ENCODE measurements at regions not wholly inside any gene's neighbourhood (a gene's known extent, or its start where the extent isn't known, plus 50 kb on each side); places are given as distances from the start of the nearest gene placed in this dataset.

- Histone ChIP-seq H3K9me3 (peaks cover 14% of the 10 kb centered on the region), H3K27ac (no peak overlapping the region), H3K36me3 (no peaks in the 10 kb centered on the region), H3K4me3 (no peak overlapping the region), H3K27me3 (ENCODE audit: low read depth) (peaks cover 17% of the 10 kb centered on the region), H3K4me1 (no peaks in the 10 kb centered on the region)
- ATAC-seq (no peak), DNase-seq (no peak)
- intact Hi-C loops (cut with DNase I): no loop called here
- no peak for TF ChIP-seq CTCF (IDR thresholded peaks at IDR 0.05)
Measured at GRCh38 chr2:120653871-120654270, 81.8 kb upstream of the GLI2 start.

- Histone ChIP-seq H3K27ac (no peak overlapping the region), H3K27me3 (ENCODE audit: low read depth) (peaks cover 17% of the 10 kb centered on the region), H3K9me3 (peaks cover 11% of the 10 kb centered on the region), H3K4me3 (no peak overlapping the region), H3K4me1 (no peaks in the 10 kb centered on the region), H3K36me3 (no peaks in the 10 kb centered on the region)
- intact Hi-C loops (cut with DNase I): no loop called here
- DNase-seq (no peak), ATAC-seq (peak; percentile 36 to 55)
- no peak for TF ChIP-seq CTCF (IDR thresholded peaks at IDR 0.05)
Measured at GRCh38 chr2:120654381-120655134, 81.1 kb upstream of the GLI2 start.

- Histone ChIP-seq H3K27me3 (ENCODE audit: low read depth) (peaks cover 19% of the 10 kb centered on the region), H3K36me3 (no peaks in the 10 kb centered on the region), H3K27ac (no peak overlapping the region), H3K9me3 (no peaks in the 10 kb centered on the region), H3K4me1 (peaks cover 11% of the 10 kb centered on the region), H3K4me3 (no peak overlapping the region)
- intact Hi-C loops (cut with DNase I): no loop called here
- DNase-seq: no peak
- peak; percentile 11 to 22 for ATAC-seq
- TF ChIP-seq CTCF (IDR thresholded peaks at IDR 0.05): no peak
Measured at GRCh38 chr2:120656273-120656950, 79.3 kb upstream of the GLI2 start.

- ATAC-seq (no peak), DNase-seq (no peak)
- H3K27me3 ChIP-seq (ENCODE audit: low read depth): peaks cover 21% of the 10 kb centered on the region
- H3K4me1 ChIP-seq: peaks cover 11% of the 10 kb centered on the region
- H3K4me3 ChIP-seq: no peak overlapping the region
- no peak overlapping the region for H3K27ac ChIP-seq
- no peak for TF ChIP-seq CTCF (IDR thresholded peaks at IDR 0.05)
- no peaks in the 10 kb centered on the region for H3K9me3 ChIP-seq
- no peaks in the 10 kb centered on the region for H3K36me3 ChIP-seq
- intact Hi-C loops (cut with DNase I): no loop called here
Measured at GRCh38 chr2:120658042-120658769, 77.5 kb upstream of the GLI2 start.

GRCh38 chr2:120658770-120659158 lies 76.9 kb upstream of the GLI2 start:
- DNase-seq: no peak
- Histone ChIP-seq H3K27ac (no peak overlapping the region), H3K4me3 (no peak overlapping the region), H3K27me3 (ENCODE audit: low read depth) (peaks cover 19% of the 10 kb centered on the region), H3K9me3 (no peaks in the 10 kb centered on the region), H3K36me3 (no peaks in the 10 kb centered on the region), H3K4me1 (peaks cover 11% of the 10 kb centered on the region)
- TF ChIP-seq CTCF (IDR thresholded peaks at IDR 0.05): no peak
- intact Hi-C loops (cut with DNase I): no loop called here
- no peak for ATAC-seq
